ENCODE measurements at regions not wholly inside any gene's neighbourhood (a gene's known extent, or its start where the extent isn't known, plus 50 kb on each side); places are given as distances from the start of the nearest gene placed in this dataset.

GRCh38 chr12:24232531-24232930 lies 283.1 kb upstream of the SOX5 start:
- H3K27ac ChIP-seq (ENCODE audit: low read length), result no peak overlapping the region
- Mint-ChIP-seq H3K9me3 (no peaks in the 10 kb centered on the region), H3K27me3 (ENCODE audit: low read depth in 2 of 2) (no peaks in the 10 kb centered on the region), H3K4me1 (no peaks in the 10 kb centered on the region), H3K27ac (no peak overlapping the region), H3K36me3 (no peaks in the 10 kb centered on the region), H3K4me3 (no peak overlapping the region)
- H3K27me3 ChIP-seq (ENCODE audit: control insufficient read depth, insufficient read depth, low read length), result no peaks in the 10 kb centered on the region
- TF ChIP-seq CTCF (IDR thresholded peaks at IDR 0.05), result no peak
- intact Hi-C loops (cut with micrococcal nuclease), result no loop called here
- 94% methylated on average over 2 of the region's 2 CpGs for WGBS (ENCODE audit: insufficient coverage)
- H3K4me3 ChIP-seq (ENCODE audit: low read length), result no peak overlapping the region
- no peaks in the 10 kb centered on the region for H3K9me3 ChIP-seq (ENCODE audit: control insufficient read depth, insufficient read depth, low read length)
- DNase-seq (no peak), ATAC-seq (no peak)
- no peaks in the 10 kb centered on the region for H3K4me1 ChIP-seq (ENCODE audit: control insufficient read depth, insufficient read depth, low read length)
- H3K36me3 ChIP-seq (ENCODE audit: control insufficient read depth, insufficient read depth, low read length), result no peaks in the 10 kb centered on the region

DNA sequence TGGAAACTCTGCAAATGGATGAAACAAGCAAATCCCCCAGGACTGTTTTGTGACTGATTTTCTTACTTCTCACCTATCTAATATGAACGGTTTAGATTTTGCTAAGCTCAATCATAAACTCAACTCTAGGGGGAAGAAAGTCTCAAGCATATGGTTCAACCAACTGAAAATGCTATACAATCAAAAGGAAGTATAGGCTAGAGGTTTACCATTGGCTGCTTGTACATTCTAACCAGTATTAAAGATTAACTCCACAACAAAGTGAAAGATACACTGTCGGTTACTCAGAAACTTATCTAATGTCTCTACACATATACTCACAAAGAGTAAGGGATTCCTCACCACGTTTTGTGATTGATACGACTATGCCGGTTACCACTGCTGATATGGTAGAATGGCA lies 281.8 kb upstream of the SOX5 start:
- Histone ChIP-seq H3K27ac (ENCODE audit: low read length) (no peak overlapping the region), H3K4me1 (ENCODE audit: control insufficient read depth, insufficient read depth, low read length) (no peaks in the 10 kb centered on the region), H3K27me3 (ENCODE audit: control insufficient read depth, insufficient read depth, low read length) (no peaks in the 10 kb centered on the region), H3K4me3 (ENCODE audit: low read length) (no peak overlapping the region), H3K36me3 (ENCODE audit: control insufficient read depth, insufficient read depth, low read length) (no peaks in the 10 kb centered on the region), H3K9me3 (ENCODE audit: control insufficient read depth, insufficient read depth, low read length) (no peaks in the 10 kb centered on the region)
- intact Hi-C loops (cut with micrococcal nuclease), result no loop called here
- Mint-ChIP-seq H3K27me3 (ENCODE audit: low read depth in 2 of 2) (no peaks in the 10 kb centered on the region), H3K36me3 (no peaks in the 10 kb centered on the region), H3K27ac (no peak overlapping the region), H3K4me1 (no peaks in the 10 kb centered on the region), H3K9me3 (no peaks in the 10 kb centered on the region), H3K4me3 (no peak overlapping the region)
- 83% methylated on average over 1 of the region's 5 CpGs for WGBS (ENCODE audit: insufficient coverage)
- TF ChIP-seq CTCF (IDR thresholded peaks at IDR 0.05), result no peak
- no peak for DNase-seq
- ATAC-seq, result no peak

DNA sequence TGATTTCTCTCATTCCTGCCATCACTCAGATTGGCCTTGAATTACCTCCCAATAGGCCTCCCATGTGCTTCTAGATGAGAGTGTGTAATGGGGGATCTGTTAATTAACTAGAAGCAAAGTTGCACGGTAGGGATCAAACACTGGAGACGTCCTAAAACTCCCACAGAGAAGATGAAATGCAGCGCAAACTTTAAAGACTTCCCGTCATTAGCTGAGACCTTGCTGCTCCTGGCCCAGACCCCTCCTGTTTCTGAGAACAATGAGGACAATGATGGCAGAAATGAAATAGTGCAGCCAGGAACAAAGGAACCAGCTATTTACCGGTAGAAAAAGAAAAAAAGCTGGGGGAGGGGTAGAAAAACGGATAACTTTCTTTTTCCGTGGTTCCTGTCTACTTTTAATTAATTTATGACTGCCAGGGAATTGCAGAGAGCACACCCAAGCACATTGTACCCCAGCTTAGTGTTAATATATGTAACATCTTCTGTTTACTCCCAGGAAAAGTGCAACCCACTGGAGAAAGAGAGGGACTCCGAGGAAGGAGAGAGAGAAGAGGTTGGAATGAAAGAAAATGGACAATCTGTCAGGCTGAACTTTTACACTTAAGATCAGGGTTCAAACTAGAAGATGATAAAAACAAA lies 280.7 kb upstream of the SOX5 start:
- Mint-ChIP-seq H3K4me1 (no peaks in the 10 kb centered on the region), H3K27me3 (ENCODE audit: low read depth in 2 of 2) (no peaks in the 10 kb centered on the region), H3K27ac (no peak overlapping the region), H3K36me3 (no peaks in the 10 kb centered on the region), H3K4me3 (no peak overlapping the region), H3K9me3 (no peaks in the 10 kb centered on the region)
- Histone ChIP-seq H3K36me3 (ENCODE audit: control insufficient read depth, insufficient read depth, low read length) (no peaks in the 10 kb centered on the region), H3K9me3 (ENCODE audit: control insufficient read depth, insufficient read depth, low read length) (no peaks in the 10 kb centered on the region), H3K4me3 (ENCODE audit: low read length) (no peak overlapping the region), H3K27ac (ENCODE audit: low read length) (no peak overlapping the region), H3K4me1 (ENCODE audit: control insufficient read depth, insufficient read depth, low read length) (no peaks in the 10 kb centered on the region), H3K27me3 (ENCODE audit: control insufficient read depth, insufficient read depth, low read length) (no peaks in the 10 kb centered on the region)
- no peak for TF ChIP-seq CTCF (IDR thresholded peaks at IDR 0.05)
- intact Hi-C loops (cut with micrococcal nuclease), result no loop called here
- ATAC-seq, result no peak
- no peak for DNase-seq
- 74% methylated on average over 8 of the region's 8 CpGs for WGBS (ENCODE audit: insufficient coverage)

- Histone ChIP-seq H3K4me1 (ENCODE audit: control insufficient read depth, insufficient read depth, low read length) (no peaks in the 10 kb centered on the region), H3K9me3 (ENCODE audit: control insufficient read depth, insufficient read depth, low read length) (no peaks in the 10 kb centered on the region), H3K4me3 (ENCODE audit: low read length) (no peak overlapping the region), H3K27me3 (ENCODE audit: control insufficient read depth, insufficient read depth, low read length) (no peaks in the 10 kb centered on the region), H3K27ac (ENCODE audit: low read length) (no peak overlapping the region), H3K36me3 (ENCODE audit: control insufficient read depth, insufficient read depth, low read length) (no peaks in the 10 kb centered on the region)
- H3K27me3 Mint-ChIP-seq (ENCODE audit: low read depth in 2 of 2), result no peaks in the 10 kb centered on the region
- intact Hi-C loops (cut with micrococcal nuclease), result no loop called here
- no peak overlapping the region for H3K4me3 Mint-ChIP-seq
- H3K9me3 Mint-ChIP-seq, result no peaks in the 10 kb centered on the region
- H3K27ac Mint-ChIP-seq, result no peak overlapping the region
- H3K4me1 Mint-ChIP-seq, result no peaks in the 10 kb centered on the region
- no peak for DNase-seq
- no peak for ATAC-seq
- TF ChIP-seq CTCF (IDR thresholded peaks at IDR 0.05), result no peak
- WGBS (ENCODE audit: insufficient coverage), result 89% methylated on average over 9 of the region's 9 CpGs
- no peaks in the 10 kb centered on the region for H3K36me3 Mint-ChIP-seq
Observed at GRCh38 chr12:24229031-24229700, 279.7 kb upstream of the SOX5 start.
